ENCODE measurements at regions not wholly inside any gene's neighbourhood (a gene's known extent, or its start where the extent isn't known, plus 50 kb on each side); places are given as distances from the start of the nearest gene placed in this dataset.
"Not testable (repeated sequence)": the region's sequence is repeated elsewhere in the genome, so short reads cannot be mapped to it uniquely, and the experiment has no call there.

DNA sequence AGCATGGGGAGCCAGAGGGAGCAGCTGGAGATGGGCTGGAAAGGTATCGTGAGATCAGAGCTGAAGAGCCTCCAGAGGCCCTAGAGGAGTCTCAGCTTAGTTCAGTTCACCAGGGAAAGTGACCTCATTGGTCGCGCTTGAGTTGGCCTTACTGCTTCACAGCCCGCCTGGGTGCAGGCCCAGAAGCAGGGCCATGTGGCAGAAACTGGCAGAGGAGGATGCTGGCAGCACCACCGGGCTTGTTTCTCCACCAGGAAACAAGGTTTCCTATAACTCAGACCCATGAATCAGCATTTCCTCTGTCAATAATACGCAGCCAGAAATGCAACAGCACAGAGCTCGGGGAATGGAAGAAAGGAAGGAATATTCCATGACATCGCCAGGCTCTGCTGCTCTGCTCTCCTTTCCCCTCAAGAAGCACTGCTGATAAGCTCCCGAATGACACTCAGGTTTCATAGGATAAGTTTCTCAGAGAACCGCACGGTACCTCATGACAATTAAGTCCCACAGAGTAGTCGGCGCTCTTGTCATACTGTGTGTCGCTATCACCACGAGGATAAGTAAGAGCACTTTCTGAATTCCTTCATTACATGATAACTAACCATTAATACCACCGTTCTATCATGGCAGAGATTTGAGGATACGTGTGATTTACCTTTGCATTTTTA lies 147.1 kb upstream of the LPP start:
- POLR2A ChIA-PET = no interaction called here

DNA sequence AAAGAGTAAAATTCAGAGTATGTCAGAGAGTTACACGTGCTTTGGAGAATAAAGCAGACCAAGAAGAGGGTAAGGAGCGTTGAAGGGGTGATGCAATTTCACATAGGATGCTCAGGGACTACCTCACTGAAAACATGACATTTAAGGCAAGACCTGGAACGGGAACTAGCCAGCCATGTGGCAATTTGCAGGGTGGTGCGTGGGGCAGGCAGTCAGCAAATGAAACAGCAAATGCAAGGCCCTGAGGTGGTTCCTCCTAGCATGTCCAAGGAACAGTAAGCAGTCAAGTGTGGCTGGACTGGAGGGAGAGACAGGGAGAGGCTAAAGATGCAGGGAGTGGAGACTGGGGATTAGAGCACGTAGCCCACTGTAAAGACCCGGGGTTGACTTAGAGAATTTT lies 146.1 kb upstream of the LPP start:
- POLR2A ChIA-PET = no interaction called here
- Histone ChIP-seq H3K27me3 (ENCODE audit: insufficient read depth, low read length, poor library complexity, severe bottlenecking) (no peaks in the 10 kb centered on the region), H3K4me1 (ENCODE audit: insufficient read depth, low read length) (no peaks in the 10 kb centered on the region), H3K36me3 (ENCODE audit: insufficient read depth, low read length) (no peaks in the 10 kb centered on the region), H3K4me3 (ENCODE audit: low read length) (no peak overlapping the region), H3K9me3 (ENCODE audit: low read length) (no peaks in the 10 kb centered on the region), H3K27ac (ENCODE audit: low read depth, low read length) (no peak overlapping the region)
- CTCF ChIA-PET = no interaction called here
- H3K4me1 Mint-ChIP-seq = peaks cover 8 to 10% (median 9%) of the 10 kb centered on the region in 3 donors
- no peak overlapping the region for H3K27ac Mint-ChIP-seq
- H3K27me3 Mint-ChIP-seq = no peaks in the 10 kb centered on the region
- peaks cover 0 to 7% (median 0%) of the 10 kb centered on the region in 3 donors for H3K36me3 Mint-ChIP-seq
- peaks cover 0 to 4% (median 2%) of the 10 kb centered on the region in 5 donors for H3K9me3 Mint-ChIP-seq
- DNase-seq = no peak
- H3K4me3 Mint-ChIP-seq = no peak overlapping the region

More for the DNA sequence above, 147.1 kb upstream of the LPP start:
- H3K4me3 ChIP-seq (ENCODE audit: low read length) = no peak overlapping the region
- H3K27me3 ChIP-seq (ENCODE audit: insufficient read depth, low read length, poor library complexity, severe bottlenecking) = no peaks in the 10 kb centered on the region
- H3K4me1 ChIP-seq (ENCODE audit: insufficient read depth, low read length) = peaks cover 6% of the 10 kb centered on the region
- Mint-ChIP-seq H3K27me3 (no peaks in the 10 kb centered on the region), H3K36me3 (peaks cover 0 to 3% (median 0%) of the 10 kb centered on the region in 3 donors), H3K4me3 (no peak overlapping the region), H3K4me1 (peaks cover 16 to 17% (median 17%) of the 10 kb centered on the region in 3 donors), H3K9me3 (peaks cover 0 to 3% (median 1%) of the 10 kb centered on the region in 5 donors), H3K27ac (no peak overlapping the region)
- no peaks in the 10 kb centered on the region for H3K36me3 ChIP-seq (ENCODE audit: insufficient read depth, low read length)
- no peak for DNase-seq
- H3K9me3 ChIP-seq (ENCODE audit: low read length) = no peaks in the 10 kb centered on the region
- no peak overlapping the region for H3K27ac ChIP-seq (ENCODE audit: low read depth, low read length)
- CTCF ChIA-PET = no interaction called here

DNA sequence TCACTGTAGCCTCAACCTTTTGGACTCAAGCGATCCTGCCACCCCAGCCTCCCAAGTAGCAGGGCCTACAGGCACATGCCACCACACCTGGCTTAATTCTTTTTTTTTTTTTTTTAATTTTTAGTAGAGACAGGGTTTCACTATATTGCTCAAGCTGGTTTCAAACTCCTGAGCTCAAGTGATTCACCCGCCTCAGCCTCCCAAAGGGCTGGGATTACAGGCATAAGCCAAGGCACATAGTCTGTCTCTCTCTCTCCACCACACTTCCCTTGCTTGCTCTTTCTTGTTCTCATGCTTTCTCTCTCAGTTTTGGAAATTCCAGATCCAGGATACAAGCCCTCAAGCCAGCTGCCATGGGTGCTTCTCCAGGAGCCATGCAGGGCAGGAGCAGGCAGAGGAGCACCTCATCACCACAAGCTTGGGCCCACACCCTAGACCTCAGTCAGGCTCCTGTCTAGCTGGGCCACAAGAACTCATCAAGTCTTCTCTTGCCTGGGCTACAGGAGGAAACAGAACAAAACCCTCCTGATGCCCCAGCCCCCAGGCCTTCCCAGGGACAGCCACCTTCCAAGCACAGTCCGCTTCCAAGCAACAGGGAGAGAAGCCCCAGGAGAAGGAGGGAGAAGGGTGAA lies 145.3 kb upstream of the LPP start:
- Mint-ChIP-seq H3K27me3 (no peaks in the 10 kb centered on the region), H3K4me1 (peaks cover 2 to 4% (median 3%) of the 10 kb centered on the region in 3 donors), H3K27ac (peak overlapping the region in 1 of 8 donors; percentile 53), H3K4me3 (no peak overlapping the region), H3K9me3 (peaks cover 0 to 4% (median 2%) of the 10 kb centered on the region in 5 donors), H3K36me3 (peaks cover 0 to 7% (median 0%) of the 10 kb centered on the region in 3 donors)
- no peak for DNase-seq
- no peak overlapping the region for H3K27ac ChIP-seq (ENCODE audit: low read depth, low read length)
- no peaks in the 10 kb centered on the region for H3K36me3 ChIP-seq (ENCODE audit: insufficient read depth, low read length)
- no peaks in the 10 kb centered on the region for H3K9me3 ChIP-seq (ENCODE audit: low read length)
- H3K4me3 ChIP-seq (ENCODE audit: low read length) = no peak overlapping the region
- no peaks in the 10 kb centered on the region for H3K27me3 ChIP-seq (ENCODE audit: insufficient read depth, low read length, poor library complexity, severe bottlenecking)
- CTCF ChIA-PET = no interaction called here
- POLR2A ChIA-PET = no interaction called here
- no peaks in the 10 kb centered on the region for H3K4me1 ChIP-seq (ENCODE audit: insufficient read depth, low read length)

- ChIA-PET POLR2A (no interaction called here), CTCF (no interaction called here)
- Mint-ChIP-seq H3K27ac (no peak overlapping the region), H3K36me3 (peaks cover 0 to 7% (median 0%) of the 10 kb centered on the region in 3 donors), H3K4me1 (peaks cover 2 to 4% (median 3%) of the 10 kb centered on the region in 3 donors), H3K27me3 (no peaks in the 10 kb centered on the region), H3K9me3 (peaks cover 0 to 4% (median 2%) of the 10 kb centered on the region in 5 donors), H3K4me3 (no peak overlapping the region)
- Histone ChIP-seq H3K27me3 (ENCODE audit: insufficient read depth, low read length, poor library complexity, severe bottlenecking) (no peaks in the 10 kb centered on the region), H3K9me3 (ENCODE audit: low read length) (no peaks in the 10 kb centered on the region), H3K27ac (ENCODE audit: low read depth, low read length) (no peak overlapping the region), H3K4me1 (ENCODE audit: insufficient read depth, low read length) (no peaks in the 10 kb centered on the region), H3K36me3 (ENCODE audit: insufficient read depth, low read length) (no peaks in the 10 kb centered on the region), H3K4me3 (ENCODE audit: low read length) (no peak overlapping the region)
- no peak for DNase-seq
Measured at GRCh38 chr3:188010478-188010877, 143.5 kb upstream of the LPP start.

DNA sequence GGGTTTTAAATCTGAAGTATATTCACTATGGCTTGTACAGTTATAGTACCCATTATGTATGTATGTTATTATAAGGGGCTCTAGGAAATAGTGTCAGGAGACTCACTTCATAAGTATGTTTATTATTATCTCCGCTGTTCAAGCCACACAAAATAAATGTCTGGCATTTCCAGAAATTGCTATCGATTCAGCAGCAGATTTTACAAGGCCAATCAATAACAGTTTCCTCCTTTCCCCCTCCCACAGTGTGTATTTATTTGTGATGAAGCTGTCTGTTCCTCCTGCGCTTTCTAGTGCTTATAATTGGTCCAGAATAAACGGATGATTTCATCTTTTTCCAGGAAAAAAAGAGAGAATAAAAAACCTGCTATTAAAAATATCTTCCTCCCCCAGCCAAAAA lies 134.2 kb upstream of the LPP start:
- no peak overlapping the region for H3K27ac ChIP-seq (ENCODE audit: low read depth, low read length)
- H3K4me3 ChIP-seq (ENCODE audit: low read length) = no peak overlapping the region
- Mint-ChIP-seq H3K4me1 (no peaks in the 10 kb centered on the region), H3K27ac (no peak overlapping the region), H3K4me3 (no peak overlapping the region), H3K27me3 (peaks cover 0 to 6% of the 10 kb centered on the region in 2 donors), H3K36me3 (peaks cover 0 to 4% (median 0%) of the 10 kb centered on the region in 3 donors), H3K9me3 (no peaks in the 10 kb centered on the region)
- no peak for DNase-seq
- H3K9me3 ChIP-seq (ENCODE audit: low read length) = no peaks in the 10 kb centered on the region
- no peaks in the 10 kb centered on the region for H3K27me3 ChIP-seq (ENCODE audit: insufficient read depth, low read length, poor library complexity, severe bottlenecking)
- no peaks in the 10 kb centered on the region for H3K36me3 ChIP-seq (ENCODE audit: insufficient read depth, low read length)
- POLR2A ChIA-PET = no interaction called here
- CTCF ChIA-PET = no interaction called here
- no peaks in the 10 kb centered on the region for H3K4me1 ChIP-seq (ENCODE audit: insufficient read depth, low read length)

DNA sequence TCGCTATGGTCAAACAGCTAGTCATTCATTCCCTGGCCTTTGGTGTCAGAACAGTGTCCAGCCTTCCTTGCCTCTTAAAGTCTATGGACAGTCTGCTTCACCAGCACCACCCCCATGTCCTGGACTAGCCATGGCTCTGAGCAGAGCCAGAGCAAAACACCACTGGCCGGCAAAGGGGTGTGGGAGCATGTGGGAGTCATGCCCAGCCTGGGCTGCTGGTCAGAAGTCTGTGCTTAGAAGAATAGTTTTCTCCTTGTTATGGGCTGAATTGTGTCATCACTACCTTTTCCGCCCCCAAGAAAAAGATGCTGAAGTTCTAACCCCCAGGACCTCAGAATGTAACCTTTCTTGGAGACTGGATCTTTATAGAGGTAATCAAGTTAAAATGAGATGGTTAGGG lies 132.9 kb upstream of the LPP start:
- CTCF ChIA-PET = no interaction called here
- Mint-ChIP-seq H3K9me3 (no peaks in the 10 kb centered on the region), H3K27me3 (peaks cover 0 to 6% of the 10 kb centered on the region in 2 donors), H3K4me1 (no peaks in the 10 kb centered on the region), H3K36me3 (peaks cover 0 to 4% (median 0%) of the 10 kb centered on the region in 3 donors), H3K4me3 (no peak overlapping the region), H3K27ac (no peak overlapping the region)
- H3K4me1 ChIP-seq (ENCODE audit: insufficient read depth, low read length) = no peaks in the 10 kb centered on the region
- no peak for DNase-seq
- no peaks in the 10 kb centered on the region for H3K27me3 ChIP-seq (ENCODE audit: insufficient read depth, low read length, poor library complexity, severe bottlenecking)
- POLR2A ChIA-PET = no interaction called here
- no peak overlapping the region for H3K4me3 ChIP-seq (ENCODE audit: low read length)
- no peak overlapping the region for H3K27ac ChIP-seq (ENCODE audit: low read depth, low read length)
- no peaks in the 10 kb centered on the region for H3K36me3 ChIP-seq (ENCODE audit: insufficient read depth, low read length)
- no peaks in the 10 kb centered on the region for H3K9me3 ChIP-seq (ENCODE audit: low read length)

GRCh38 chr3:188021502-188022040 lies 132.4 kb upstream of the LPP start:
- Histone ChIP-seq H3K9me3 (ENCODE audit: low read length) (no peaks in the 10 kb centered on the region), H3K4me3 (ENCODE audit: low read length) (no peak overlapping the region), H3K27me3 (ENCODE audit: insufficient read depth, low read length, poor library complexity, severe bottlenecking) (no peaks in the 10 kb centered on the region), H3K4me1 (ENCODE audit: insufficient read depth, low read length) (no peaks in the 10 kb centered on the region), H3K36me3 (ENCODE audit: insufficient read depth, low read length) (no peaks in the 10 kb centered on the region), H3K27ac (ENCODE audit: low read depth, low read length) (no peak overlapping the region)
- Mint-ChIP-seq H3K4me3 (no peak overlapping the region), H3K9me3 (no peaks in the 10 kb centered on the region), H3K27me3 (peaks cover 0 to 6% of the 10 kb centered on the region in 2 donors), H3K27ac (no peak overlapping the region), H3K36me3 (peaks cover 0 to 4% (median 0%) of the 10 kb centered on the region in 3 donors), H3K4me1 (no peaks in the 10 kb centered on the region)
- CTCF ChIA-PET = no interaction called here
- no peak for DNase-seq
- POLR2A ChIA-PET = no interaction called here

- H3K4me3 ChIP-seq (ENCODE audit: low read length); H3K9me3 ChIP-seq (ENCODE audit: low read length); H3K9me3 Mint-ChIP-seq; H3K27me3 ChIP-seq (ENCODE audit: insufficient read depth, low read length, poor library complexity, severe bottlenecking); DNase-seq; H3K27ac ChIP-seq (ENCODE audit: low read depth, low read length); H3K36me3 Mint-ChIP-seq; H3K4me3 Mint-ChIP-seq; H3K4me1 ChIP-seq (ENCODE audit: insufficient read depth, low read length); H3K4me1 Mint-ChIP-seq; H3K36me3 ChIP-seq (ENCODE audit: insufficient read depth, low read length); H3K27me3 Mint-ChIP-seq: not testable (repeated sequence)
- POLR2A ChIA-PET = interaction anchor here (0.7 kb wide), 1 partner anchor 164 kb away, joined by 4 read pairs; no protein-coding TSS in a partner anchor
- peak overlapping the region in 1 of 8 donors; percentile 61 for H3K27ac Mint-ChIP-seq
- CTCF ChIA-PET = interaction anchor here (1.1 kb wide), 1 partner anchor 19 kb away, joined by 3 read pairs; no protein-coding TSS in a partner anchor
Measured at GRCh38 chr3:188022902-188023301, 131.1 kb upstream of the LPP start.

Measured in CD8-positive, alpha-beta memory T cell (primary cell).